ENCODE measurements at regions not wholly inside any gene's neighbourhood (a gene's known extent, or its start where the extent isn't known, plus 50 kb on each side); places are given as distances from the start of the nearest gene placed in this dataset.

DNA sequence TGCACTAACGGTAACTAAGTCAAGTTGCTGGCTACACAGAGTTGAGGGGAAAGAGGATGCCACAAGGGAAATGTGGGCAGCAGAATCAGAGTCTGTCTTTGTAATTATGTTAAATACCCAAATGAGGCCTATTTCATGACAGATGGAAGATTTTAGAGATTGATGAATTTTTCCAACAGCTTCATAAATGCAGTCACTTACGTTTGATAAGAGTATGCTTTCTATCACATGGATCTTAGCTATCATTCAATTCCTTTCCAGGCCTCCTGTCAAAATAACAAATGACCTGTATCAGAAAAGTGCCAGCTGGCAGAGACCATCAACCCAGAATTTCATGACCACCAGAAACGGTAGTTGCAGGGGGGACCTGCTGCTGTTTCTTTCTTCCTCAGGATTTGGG lies 148.4 kb upstream of the PLPP4 start:
- no peaks in the 10 kb centered on the region for H3K27me3 ChIP-seq
- intact Hi-C loops (cut with DNase I) = no loop called here
- no peak for DNase-seq
- TF ChIP-seq, protein P1, sequence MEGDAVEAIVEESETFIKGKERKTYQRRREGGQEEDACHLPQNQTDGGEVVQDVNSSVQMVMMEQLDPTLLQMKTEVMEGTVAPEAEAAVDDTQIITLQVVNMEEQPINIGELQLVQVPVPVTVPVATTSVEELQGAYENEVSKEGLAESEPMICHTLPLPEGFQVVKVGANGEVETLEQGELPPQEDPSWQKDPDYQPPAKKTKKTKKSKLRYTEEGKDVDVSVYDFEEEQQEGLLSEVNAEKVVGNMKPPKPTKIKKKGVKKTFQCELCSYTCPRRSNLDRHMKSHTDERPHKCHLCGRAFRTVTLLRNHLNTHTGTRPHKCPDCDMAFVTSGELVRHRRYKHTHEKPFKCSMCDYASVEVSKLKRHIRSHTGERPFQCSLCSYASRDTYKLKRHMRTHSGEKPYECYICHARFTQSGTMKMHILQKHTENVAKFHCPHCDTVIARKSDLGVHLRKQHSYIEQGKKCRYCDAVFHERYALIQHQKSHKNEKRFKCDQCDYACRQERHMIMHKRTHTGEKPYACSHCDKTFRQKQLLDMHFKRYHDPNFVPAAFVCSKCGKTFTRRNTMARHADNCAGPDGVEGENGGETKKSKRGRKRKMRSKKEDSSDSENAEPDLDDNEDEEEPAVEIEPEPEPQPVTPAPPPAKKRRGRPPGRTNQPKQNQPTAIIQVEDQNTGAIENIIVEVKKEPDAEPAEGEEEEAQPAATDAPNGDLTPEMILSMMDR (IDR thresholded peaks at IDR 0.05) = no peak
- no peak for TF ChIP-seq POLR2A (IDR thresholded peaks at IDR 0.05)
- no peak for ATAC-seq
- no peaks in the 10 kb centered on the region for H3K9me3 ChIP-seq
- 34% methylated on average over 3 of the region's 3 CpGs for WGBS (ENCODE audit: insufficient coverage, low coverage, low lambda C conversion rate, missing lambda C conversion rate)
- H3K36me3 ChIP-seq = no peaks in the 10 kb centered on the region
- H3K27ac ChIP-seq = no peak overlapping the region
- no peak overlapping the region for H3K4me3 ChIP-seq
- no peaks in the 10 kb centered on the region for H3K4me1 ChIP-seq

DNA sequence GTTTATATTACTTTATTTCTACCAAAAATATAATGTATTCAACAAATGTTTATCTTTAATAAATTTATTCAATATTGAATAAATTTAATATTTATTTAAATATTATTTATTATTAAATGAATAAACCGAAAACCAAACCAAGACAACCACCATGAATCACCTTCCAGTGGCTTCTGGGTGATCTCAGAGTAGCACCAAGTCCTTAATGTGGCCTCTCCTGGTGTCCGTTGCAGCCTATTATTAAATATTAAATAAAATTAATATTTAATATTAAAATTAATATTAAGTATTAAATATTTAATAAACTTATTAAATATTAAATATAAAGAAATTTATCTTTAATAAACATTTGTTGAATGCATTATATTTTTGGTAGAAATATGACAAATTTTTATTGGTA lies 143.3 kb upstream of the PLPP4 start:
- H3K27ac ChIP-seq = no peak overlapping the region
- intact Hi-C loops (cut with DNase I) = no loop called here
- no peaks in the 10 kb centered on the region for H3K9me3 ChIP-seq
- DNase-seq (no peak), ATAC-seq (no peak)
- TF ChIP-seq POLR2A (IDR thresholded peaks at IDR 0.05) = no peak
- TF ChIP-seq, protein P1 (IDR thresholded peaks at IDR 0.05) = no peak
- H3K4me3 ChIP-seq = no peak overlapping the region
- no peaks in the 10 kb centered on the region for H3K27me3 ChIP-seq
- WGBS (ENCODE audit: insufficient coverage, low coverage, low lambda C conversion rate, missing lambda C conversion rate) = 52% methylated on average over 2 of the region's 2 CpGs
- H3K36me3 ChIP-seq = no peaks in the 10 kb centered on the region
- H3K4me1 ChIP-seq = no peaks in the 10 kb centered on the region

DNA sequence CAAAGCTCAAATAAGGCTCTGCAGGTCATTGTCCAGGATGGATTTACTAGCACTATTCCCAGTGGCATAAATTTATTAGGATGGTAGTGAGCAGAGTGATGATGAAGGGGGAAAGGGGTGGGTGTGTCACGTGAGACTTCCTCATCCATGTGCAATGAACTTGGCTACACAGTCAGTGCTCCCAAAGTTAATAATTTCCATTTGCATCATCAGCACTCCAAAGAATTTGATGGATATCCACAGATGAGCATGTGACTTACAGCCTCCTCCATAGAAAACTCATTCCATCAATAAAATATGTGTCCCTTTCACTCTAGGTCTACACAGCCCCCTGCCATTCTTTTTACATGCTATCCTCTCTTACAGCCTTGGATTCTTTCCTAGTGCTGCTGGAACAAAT lies 142.6 kb upstream of the PLPP4 start:
- H3K4me1 ChIP-seq = no peaks in the 10 kb centered on the region

DNA sequence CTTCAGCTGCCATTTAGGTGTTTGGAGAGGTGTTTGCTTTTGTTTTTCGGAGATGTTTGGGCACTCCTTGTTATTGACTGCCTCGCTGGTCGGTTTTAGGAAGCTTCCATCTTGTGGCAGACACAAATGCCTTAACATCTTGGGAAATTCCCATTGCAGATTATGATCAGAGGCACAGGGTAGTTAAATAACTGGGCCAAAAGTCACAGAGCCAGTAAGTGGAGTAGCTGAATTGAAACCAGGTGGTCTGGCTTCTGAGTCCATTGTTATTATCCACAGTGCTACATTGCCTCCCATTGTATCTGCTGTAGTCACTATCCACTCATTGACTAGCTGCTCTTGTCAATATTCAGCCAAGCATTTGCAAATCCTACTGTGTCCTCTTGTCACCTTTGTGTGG lies 138.2 kb upstream of the PLPP4 start:
- DNase-seq (no peak), ATAC-seq (no peak)
- H3K27ac ChIP-seq = no peak overlapping the region
- WGBS (ENCODE audit: insufficient coverage, low coverage, low lambda C conversion rate, missing lambda C conversion rate) = 63% methylated on average over 3 of the region's 3 CpGs
- no peak overlapping the region for H3K4me3 ChIP-seq
- no peaks in the 10 kb centered on the region for H3K9me3 ChIP-seq
- no peak for TF ChIP-seq POLR2A (IDR thresholded peaks at IDR 0.05)
- TF ChIP-seq, protein P1 (IDR thresholded peaks at IDR 0.05) = no peak
- no peaks in the 10 kb centered on the region for H3K27me3 ChIP-seq
- no peaks in the 10 kb centered on the region for H3K36me3 ChIP-seq
- intact Hi-C loops (cut with DNase I) = no loop called here
- H3K4me1 ChIP-seq = no peaks in the 10 kb centered on the region

More for the DNA sequence above, 142.6 kb upstream of the PLPP4 start:
- no peak for ATAC-seq
- WGBS (ENCODE audit: insufficient coverage, low coverage, low lambda C conversion rate, missing lambda C conversion rate) = 44% methylated on average over 1 of the region's 1 CpG
- Histone ChIP-seq H3K27ac (no peak overlapping the region), H3K36me3 (no peaks in the 10 kb centered on the region), H3K9me3 (no peaks in the 10 kb centered on the region), H3K27me3 (no peaks in the 10 kb centered on the region), H3K4me3 (no peak overlapping the region)
- TF ChIP-seq, protein P1 (IDR thresholded peaks at IDR 0.05) = no peak
- no peak for TF ChIP-seq POLR2A (IDR thresholded peaks at IDR 0.05)
- DNase-seq = no peak
- intact Hi-C loops (cut with DNase I) = no loop called here

DNA sequence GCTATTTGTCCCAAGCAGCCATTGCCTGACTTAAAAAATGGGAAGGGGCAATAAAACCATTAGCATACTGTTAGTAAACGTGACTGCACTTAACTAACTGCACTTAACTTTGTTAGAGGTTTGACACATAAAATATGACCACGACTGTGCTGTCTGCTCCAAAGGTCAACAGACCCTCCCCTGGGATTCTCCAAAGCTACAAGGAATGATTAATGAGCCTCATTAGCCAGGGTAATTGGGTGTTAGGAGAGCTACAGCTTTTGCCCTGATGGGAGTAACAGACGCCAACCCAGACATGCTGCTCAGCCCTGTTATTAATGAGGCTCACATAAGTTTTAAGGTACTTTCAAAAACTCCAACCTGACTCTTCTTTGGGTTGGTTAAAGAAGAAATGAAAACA lies 129.4 kb upstream of the PLPP4 start:
- TF ChIP-seq, protein P1 (IDR thresholded peaks at IDR 0.05) = no peak
- TF ChIP-seq POLR2A (IDR thresholded peaks at IDR 0.05) = no peak
- ATAC-seq = no peak
- no peaks in the 10 kb centered on the region for H3K27me3 ChIP-seq
- H3K36me3 ChIP-seq = no peaks in the 10 kb centered on the region
- intact Hi-C loops (cut with DNase I) = no loop called here
- no peak overlapping the region for H3K4me3 ChIP-seq
- H3K9me3 ChIP-seq = no peaks in the 10 kb centered on the region
- 50% methylated on average over 3 of the region's 3 CpGs for WGBS (ENCODE audit: insufficient coverage, low coverage, low lambda C conversion rate, missing lambda C conversion rate)
- DNase-seq = no peak
- no peaks in the 10 kb centered on the region for H3K4me1 ChIP-seq
- no peak overlapping the region for H3K27ac ChIP-seq

Data from right lobe of liver (tissue), 6 donors.